Stimulated activated effector memory CD8-positive, alpha-beta T cell treated with anti-CD3 and anti-CD28 coated beads, Interleukin-12 subunit alpha, Interleukin-12 subunit beta, amount 100 ng/mL, for 72 hours (primary cell): ENCODE measurements at regions not wholly inside any gene's neighbourhood (a gene's known extent, or its start where the extent isn't known, plus 50 kb on each side); places are given as distances from the start of the nearest gene placed in this dataset.

ENCODE experiments used
- ATAC-seq: fragments of 150-1000 bp; cut with Tn5 transposase; 2 replicates; pipeline ENCODE4 v1.10.0; 2021
- DNase-seq, 2 donors: peaks; one replicate each; pipeline ENCODE4 v3.0.0; 2021 to 2022; ENCODE audit warnings: low spot score in 2 of 2
- H3K27ac Mint-ChIP-seq: one replicate; pipeline ENCODE4 v1.8.0; 2022; ENCODE audit warnings: mild to moderate bottlenecking, mixed read lengths
- H3K36me3 Mint-ChIP-seq: one replicate; pipeline ENCODE4 v1.8.0; 2022; ENCODE audit warnings: mild to moderate bottlenecking, mixed read lengths
- H3K4me1 Mint-ChIP-seq: one replicate; pipeline ENCODE4 v1.8.0; 2022; ENCODE audit warnings: mixed read lengths
- H3K4me3 Mint-ChIP-seq: one replicate; pipeline ENCODE4 v1.8.0; 2022; ENCODE audit warnings: mild to moderate bottlenecking, mixed read lengths
- H3K9me3 Mint-ChIP-seq: one replicate; pipeline ENCODE4 v1.8.0; 2022; ENCODE audit warnings: mixed read lengths

- ATAC-seq (no peak), DNase-seq (no peak)
- no peak overlapping the region for H3K27ac Mint-ChIP-seq
- H3K9me3 Mint-ChIP-seq, result no peaks in the 10 kb centered on the region
- H3K4me1 Mint-ChIP-seq, result peaks cover 7% of the 10 kb centered on the region
- no peaks in the 10 kb centered on the region for H3K36me3 Mint-ChIP-seq
- no peak overlapping the region for H3K4me3 Mint-ChIP-seq
These were observed 102.5 kb upstream of the CDH5 start for GRCh38 chr16:66263973-66264310.

- Mint-ChIP-seq H3K36me3 (no peaks in the 10 kb centered on the region), H3K27ac (no peak overlapping the region), H3K9me3 (no peaks in the 10 kb centered on the region), H3K4me3 (no peak overlapping the region), H3K4me1 (peaks cover 7% of the 10 kb centered on the region)
- no peak for ATAC-seq
- no peak for DNase-seq
These were observed 103.1 kb upstream of the CDH5 start for GRCh38 chr16:66263168-66263972.

- H3K4me1 Mint-ChIP-seq, result peaks cover 7% of the 10 kb centered on the region
- ATAC-seq (no peak), DNase-seq (no peak)
- no peaks in the 10 kb centered on the region for H3K9me3 Mint-ChIP-seq
- no peak overlapping the region for H3K27ac Mint-ChIP-seq
- no peaks in the 10 kb centered on the region for H3K36me3 Mint-ChIP-seq
- no peak overlapping the region for H3K4me3 Mint-ChIP-seq
These were observed 104.0 kb upstream of the CDH5 start for GRCh38 chr16:66262253-66263167.

- Mint-ChIP-seq H3K9me3 (no peaks in the 10 kb centered on the region), H3K4me3 (no peak overlapping the region)
These were observed 104.7 kb upstream of the CDH5 start for GRCh38 chr16:66261826-66262225.

GRCh38 chr16:66260522-66261254, 105.8 kb upstream of the CDH5 start:
- Mint-ChIP-seq H3K4me1 (no peaks in the 10 kb centered on the region), H3K4me3 (no peak overlapping the region), H3K36me3 (no peaks in the 10 kb centered on the region), H3K9me3 (no peaks in the 10 kb centered on the region), H3K27ac (no peak overlapping the region)
- ATAC-seq (no peak), DNase-seq (no peak)

More at GRCh38 chr16:66261826-66262225, 104.7 kb upstream of the CDH5 start:
- ATAC-seq, result no peak
- Mint-ChIP-seq H3K36me3 (no peaks in the 10 kb centered on the region), H3K4me1 (peaks cover 6% of the 10 kb centered on the region), H3K27ac (no peak overlapping the region)
- no peak for DNase-seq

GRCh38 chr16:66258916-66259845, 107.3 kb upstream of the CDH5 start:
- no peak overlapping the region for H3K4me3 Mint-ChIP-seq
- DNase-seq (no peak), ATAC-seq (no peak)
- H3K36me3 Mint-ChIP-seq, result no peaks in the 10 kb centered on the region
- no peaks in the 10 kb centered on the region for H3K9me3 Mint-ChIP-seq
- no peaks in the 10 kb centered on the region for H3K4me1 Mint-ChIP-seq
- no peak overlapping the region for H3K27ac Mint-ChIP-seq

GRCh38 chr16:66256919-66257318, 109.6 kb upstream of the CDH5 start:
- no peaks in the 10 kb centered on the region for H3K36me3 Mint-ChIP-seq
- no peaks in the 10 kb centered on the region for H3K9me3 Mint-ChIP-seq
- no peak overlapping the region for H3K27ac Mint-ChIP-seq
- ATAC-seq (no peak), DNase-seq (no peak)
- no peak overlapping the region for H3K4me3 Mint-ChIP-seq
- H3K4me1 Mint-ChIP-seq, result no peaks in the 10 kb centered on the region

- H3K9me3 Mint-ChIP-seq, result no peaks in the 10 kb centered on the region
- DNase-seq, result no peak
These were observed 110.8 kb upstream of the CDH5 start for GRCh38 chr16:66255647-66256046.

GRCh38 chr16:66254751-66255150, 111.7 kb upstream of the CDH5 start:
- Mint-ChIP-seq H3K36me3 (no peaks in the 10 kb centered on the region), H3K4me1 (no peaks in the 10 kb centered on the region), H3K9me3 (no peaks in the 10 kb centered on the region), H3K27ac (no peak overlapping the region), H3K4me3 (no peak overlapping the region)
- ATAC-seq (no peak), DNase-seq (no peak)

More at GRCh38 chr16:66255647-66256046, 110.8 kb upstream of the CDH5 start:
- H3K4me3 Mint-ChIP-seq, result no peak overlapping the region
- no peaks in the 10 kb centered on the region for H3K4me1 Mint-ChIP-seq
- no peak overlapping the region for H3K27ac Mint-ChIP-seq
- no peak for ATAC-seq
- H3K36me3 Mint-ChIP-seq, result no peaks in the 10 kb centered on the region

GRCh38 chr16:66254106-66254505, 112.4 kb upstream of the CDH5 start:
- no peaks in the 10 kb centered on the region for H3K4me1 Mint-ChIP-seq
- H3K36me3 Mint-ChIP-seq, result no peaks in the 10 kb centered on the region
- no peaks in the 10 kb centered on the region for H3K9me3 Mint-ChIP-seq
- no peak overlapping the region for H3K4me3 Mint-ChIP-seq
- ATAC-seq, result no peak
- no peak for DNase-seq
- H3K27ac Mint-ChIP-seq, result no peak overlapping the region

- H3K36me3 Mint-ChIP-seq, result no peaks in the 10 kb centered on the region
- no peak overlapping the region for H3K4me3 Mint-ChIP-seq
- DNase-seq (no peak), ATAC-seq (no peak)
- no peaks in the 10 kb centered on the region for H3K4me1 Mint-ChIP-seq
- no peak overlapping the region for H3K27ac Mint-ChIP-seq
- no peaks in the 10 kb centered on the region for H3K9me3 Mint-ChIP-seq
These were observed 114.9 kb upstream of the CDH5 start for GRCh38 chr16:66251476-66252160.

GRCh38 chr16:66250686-66251431, 115.6 kb upstream of the CDH5 start:
- Mint-ChIP-seq H3K9me3 (no peaks in the 10 kb centered on the region), H3K4me3 (no peak overlapping the region), H3K27ac (no peak overlapping the region), H3K36me3 (no peaks in the 10 kb centered on the region), H3K4me1 (no peaks in the 10 kb centered on the region)
- DNase-seq (no peak), ATAC-seq (no peak)

GRCh38 chr16:66247516-66248481, 118.7 kb upstream of the CDH5 start:
- Mint-ChIP-seq H3K27ac (no peak overlapping the region), H3K4me1 (no peaks in the 10 kb centered on the region), H3K9me3 (no peaks in the 10 kb centered on the region), H3K36me3 (no peaks in the 10 kb centered on the region), H3K4me3 (no peak overlapping the region)
- no peak for ATAC-seq
- DNase-seq, result no peak
